NCI-H345 treated with DMSO at 0.1 percent for 48 hours (cell line): ENCODE measurements at regions not wholly inside any gene's neighbourhood (a gene's known extent, or its start where the extent isn't known, plus 50 kb on each side); places are given as distances from the start of the nearest gene placed in this dataset.

Experiments
- DNase-seq: peaks from one replicate; lab custom pipeline; 2025; ENCODE audit not compliant: unreplicated experiment; lab: John Stamatoyannopoulos, UW

- no peak for DNase-seq
Measured at GRCh38 chr14:89500303-89500702, 83.3 kb upstream of the FOXN3 start.

DNA sequence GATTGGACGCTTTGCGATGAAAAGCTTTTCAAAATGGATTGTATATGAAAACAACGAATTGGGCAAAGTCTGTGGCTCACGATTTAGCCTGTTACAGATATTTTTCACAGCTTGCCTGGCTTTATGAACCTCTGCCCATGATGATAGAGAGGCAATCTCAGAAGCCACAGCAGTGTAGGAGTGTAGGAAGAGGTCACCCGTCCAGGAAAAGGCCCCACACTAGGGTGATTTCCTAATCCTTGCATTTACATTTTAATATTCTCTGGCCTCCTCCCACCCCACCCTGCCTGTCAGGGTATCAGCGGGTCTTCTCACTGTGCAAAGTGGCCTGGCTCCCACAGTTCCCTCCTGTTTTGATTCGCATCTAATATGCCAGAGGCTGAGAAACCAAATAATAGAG, 81.8 kb upstream of the FOXN3 start:
- no peak for DNase-seq

- no peak for DNase-seq
Measured at GRCh38 chr14:89495718-89496117, 78.7 kb upstream of the FOXN3 start.

DNA sequence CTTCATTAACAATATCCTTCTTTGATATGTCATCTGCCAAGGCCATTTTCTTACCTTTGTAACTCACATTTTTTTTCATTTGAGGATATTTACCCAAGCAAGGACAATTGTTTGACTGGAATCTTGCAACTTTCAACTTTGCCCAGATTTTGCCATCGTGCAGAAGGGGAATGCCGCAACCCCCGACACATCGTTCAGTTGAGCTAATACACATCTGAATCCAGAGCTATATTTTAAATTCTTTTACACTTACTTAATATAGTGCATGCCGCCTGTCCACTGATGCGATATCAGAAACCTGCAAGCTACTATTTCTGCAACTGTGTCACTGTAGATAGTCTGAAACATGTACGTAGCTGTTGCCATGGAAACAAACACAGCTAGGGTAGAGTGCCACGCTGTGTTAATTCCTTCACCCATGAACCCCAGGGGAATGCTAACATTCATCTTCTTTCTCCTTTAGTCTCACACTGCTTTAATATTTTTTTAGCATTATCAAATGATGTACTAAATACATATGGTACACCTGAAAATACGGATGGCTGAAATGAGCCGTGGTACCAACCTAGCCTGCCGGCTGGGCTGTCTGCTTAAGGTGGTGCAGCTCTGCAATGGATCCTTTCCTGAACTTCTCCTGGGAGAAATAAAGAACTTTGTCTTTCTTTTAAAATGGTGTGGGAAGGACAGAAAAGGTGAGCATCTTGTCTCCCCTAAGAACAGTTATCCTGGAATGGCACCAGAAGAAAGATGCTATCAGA, 77.0 kb upstream of the FOXN3 start:
- no peak for DNase-seq

DNA sequence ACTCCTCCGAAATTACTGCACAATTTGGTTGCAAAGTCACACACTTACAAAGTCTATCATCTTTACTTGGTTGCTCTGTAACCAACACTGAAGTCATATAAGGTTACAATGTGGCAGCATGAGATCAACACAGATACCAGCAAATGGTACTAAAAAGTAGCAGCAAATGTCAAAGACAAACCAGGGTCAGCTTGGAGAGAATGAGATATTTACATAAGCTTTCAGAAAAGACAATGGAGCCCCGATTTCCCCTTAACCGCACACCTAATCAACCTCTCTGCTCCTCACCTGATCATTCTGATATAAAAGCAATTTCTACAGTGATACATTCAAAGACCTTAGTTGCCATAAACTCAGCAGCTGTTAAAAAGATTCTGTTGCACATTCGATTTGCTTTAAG, 76.4 kb upstream of the FOXN3 start:
- DNase-seq, result no peak

DNA sequence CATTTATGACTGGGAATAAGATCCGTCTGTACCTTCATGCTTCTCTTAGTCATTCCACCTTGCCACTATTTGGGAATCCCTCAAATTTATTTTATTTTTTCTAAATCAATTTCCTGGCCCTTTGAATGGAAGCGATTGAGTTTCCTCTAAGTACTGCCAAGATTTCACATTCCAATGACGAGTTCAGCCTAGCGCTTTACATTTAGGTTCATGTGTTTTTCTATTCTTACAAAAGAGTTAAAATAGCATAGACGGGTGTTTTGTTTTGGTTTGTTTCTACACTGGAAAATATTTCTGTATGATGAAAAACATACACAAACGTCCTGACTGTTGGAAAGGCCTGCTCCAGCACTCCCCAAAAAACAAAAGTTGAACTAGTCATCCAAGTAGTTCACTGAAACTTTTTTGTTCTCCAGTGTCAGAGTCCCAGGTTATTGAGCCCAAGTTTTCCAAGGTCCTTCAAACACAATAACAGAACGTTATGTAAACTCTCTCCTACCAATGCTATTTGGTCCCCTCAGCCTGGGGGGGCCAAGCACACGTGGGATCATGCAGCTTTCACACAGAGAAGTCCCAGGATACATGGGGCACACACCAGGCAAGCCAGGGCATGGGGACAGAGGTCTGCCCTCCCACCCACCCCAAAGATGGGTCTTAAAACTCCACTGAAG, 74.8 kb upstream of the FOXN3 start:
- DNase-seq, result no peak

DNA sequence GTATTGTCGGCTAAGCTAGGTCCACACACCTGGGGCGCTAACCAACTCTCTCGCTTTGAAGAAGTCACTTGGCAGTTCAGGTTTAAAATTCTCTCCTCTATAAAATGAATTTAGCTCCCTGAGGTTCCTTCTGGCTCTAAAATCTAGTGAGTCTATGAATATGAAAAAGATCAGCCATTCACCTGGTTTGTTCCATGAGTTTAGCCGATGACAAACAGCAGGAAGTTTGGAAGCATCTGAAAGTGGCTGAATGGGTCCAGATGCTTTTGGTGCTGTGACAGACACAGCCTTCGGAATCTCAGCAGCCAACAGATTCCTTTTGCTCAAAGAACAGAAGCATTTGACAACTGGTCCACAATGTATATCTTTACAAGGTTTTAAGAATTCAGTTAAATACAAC, 73.4 kb upstream of the FOXN3 start:
- DNase-seq, result no peak

DNA sequence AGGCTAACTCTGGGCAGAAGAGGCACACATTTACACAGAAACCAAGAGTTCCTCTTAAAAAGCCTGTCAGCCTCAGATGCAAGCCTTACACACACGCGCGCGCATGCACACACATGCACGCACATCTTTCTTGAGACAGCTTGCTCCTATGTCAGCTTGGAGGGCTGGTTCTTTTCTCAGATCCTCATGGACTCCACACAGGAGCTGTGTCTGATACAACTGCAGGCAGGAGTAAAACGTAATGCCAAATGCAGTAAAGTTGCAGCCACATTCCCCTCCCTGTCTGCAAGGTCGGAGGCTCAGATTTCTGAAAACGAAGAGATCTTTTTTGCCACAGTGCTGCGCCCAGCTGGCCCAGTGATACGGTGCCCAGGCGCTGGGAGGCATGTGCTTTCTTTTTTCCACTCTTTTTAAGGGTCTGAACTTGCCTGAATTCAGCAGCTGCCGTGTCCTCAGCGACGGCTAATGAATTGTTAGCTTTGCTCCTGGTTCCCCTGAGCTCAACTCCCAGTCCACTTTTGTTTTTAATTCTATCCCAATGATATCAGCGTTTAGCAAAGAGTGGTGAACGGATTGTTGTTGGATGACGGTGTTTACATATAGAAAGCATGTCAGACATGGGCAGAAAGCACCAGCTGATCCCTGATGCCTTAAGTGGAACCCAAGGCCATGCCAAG, 72.9 kb upstream of the FOXN3 start:
- no peak for DNase-seq

- no peak for DNase-seq
Measured at GRCh38 chr14:89486961-89487360, 69.9 kb upstream of the FOXN3 start.

GRCh38 chr14:89486505-89486904, 69.5 kb upstream of the FOXN3 start:
- no peak for DNase-seq

GRCh38 chr14:89485264-89485663, 68.2 kb upstream of the FOXN3 start:
- DNase-seq, result no peak

GRCh38 chr14:89484051-89484844, 67.2 kb upstream of the FOXN3 start:
- DNase-seq, result no peak

- DNase-seq, result no peak
Measured at GRCh38 chr14:89481196-89481595, 64.2 kb upstream of the FOXN3 start.

DNA sequence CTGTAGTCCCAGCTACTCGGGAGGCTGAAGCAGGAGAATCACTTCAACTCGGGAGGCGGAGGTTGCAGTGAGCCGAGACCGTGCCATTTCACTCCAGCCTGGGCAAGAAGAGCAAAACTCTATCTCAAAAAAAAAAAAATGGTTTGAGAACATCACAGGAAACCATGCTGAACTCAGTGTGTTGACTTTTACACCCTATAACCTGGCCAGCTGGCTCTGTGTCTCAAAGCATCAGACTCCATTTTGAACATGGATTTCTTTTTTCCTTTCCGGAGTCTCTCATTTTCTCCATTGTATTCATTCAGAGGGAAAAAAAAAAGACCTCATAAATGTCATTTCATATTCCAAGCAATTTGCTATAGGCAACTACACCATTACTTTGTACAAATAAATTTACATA, 63.2 kb upstream of the FOXN3 start:
- no peak for DNase-seq

- DNase-seq, result no peak
Measured at GRCh38 chr14:89479802-89480201, 62.8 kb upstream of the FOXN3 start.

DNA sequence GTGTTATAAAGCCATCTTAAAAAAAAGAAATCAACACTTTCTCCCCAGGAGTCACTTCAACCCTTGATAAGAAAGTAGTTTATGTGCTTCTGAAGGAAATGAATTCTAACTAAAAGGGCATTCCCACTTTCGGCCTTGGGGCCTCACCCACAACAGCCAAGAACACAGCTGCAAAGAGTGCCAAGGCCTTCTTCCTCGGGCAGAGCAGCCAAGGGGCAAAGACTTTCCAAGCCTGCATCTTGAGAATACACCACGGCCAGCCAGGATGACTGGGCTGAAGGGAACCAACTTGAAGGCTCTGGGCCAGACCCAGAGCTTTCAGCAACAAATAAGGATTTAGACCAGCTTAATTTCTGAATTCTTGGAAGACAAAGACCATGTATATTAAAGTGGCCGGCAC, 60.4 kb upstream of the FOXN3 start:
- no peak for DNase-seq

GRCh38 chr14:89476354-89476896, 59.4 kb upstream of the FOXN3 start:
- no peak for DNase-seq

DNA sequence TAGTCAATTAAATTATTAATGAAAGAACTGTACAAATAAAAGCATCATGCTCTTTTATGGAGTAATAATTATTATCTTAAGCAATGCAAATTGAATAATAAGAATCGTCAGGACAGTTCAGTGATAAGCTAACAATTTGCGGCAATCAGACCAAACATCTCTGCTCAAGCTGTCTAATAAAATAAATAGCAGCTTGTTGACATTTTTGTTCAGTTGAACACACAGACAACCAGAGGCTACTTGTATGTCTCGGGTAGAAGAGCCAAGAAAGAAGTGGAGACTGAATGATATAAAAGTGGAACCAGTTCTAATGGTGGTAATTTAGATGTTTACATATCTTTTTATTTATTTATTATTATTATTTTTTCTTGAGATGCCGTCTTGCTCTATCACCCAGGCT, 57.4 kb upstream of the FOXN3 start:
- DNase-seq, result no peak

DNA sequence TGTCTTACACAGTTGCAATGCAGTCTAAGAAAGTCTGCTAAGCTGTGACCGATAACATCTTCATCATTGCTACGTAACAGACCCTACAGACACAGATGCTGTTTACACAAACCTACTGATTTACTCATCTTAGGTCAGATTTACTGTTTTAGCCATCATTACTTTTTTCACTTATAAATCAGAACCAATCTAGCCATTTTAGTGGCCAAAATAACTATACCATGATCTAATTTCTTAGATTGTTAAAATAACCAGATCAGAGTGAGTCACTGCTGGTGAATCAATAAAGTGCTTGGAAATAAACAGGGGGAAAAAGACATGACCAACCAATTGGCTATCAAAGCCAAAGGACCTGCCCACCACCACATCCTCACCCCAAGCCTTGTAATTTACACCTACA, 57.0 kb upstream of the FOXN3 start:
- no peak for DNase-seq

DNA sequence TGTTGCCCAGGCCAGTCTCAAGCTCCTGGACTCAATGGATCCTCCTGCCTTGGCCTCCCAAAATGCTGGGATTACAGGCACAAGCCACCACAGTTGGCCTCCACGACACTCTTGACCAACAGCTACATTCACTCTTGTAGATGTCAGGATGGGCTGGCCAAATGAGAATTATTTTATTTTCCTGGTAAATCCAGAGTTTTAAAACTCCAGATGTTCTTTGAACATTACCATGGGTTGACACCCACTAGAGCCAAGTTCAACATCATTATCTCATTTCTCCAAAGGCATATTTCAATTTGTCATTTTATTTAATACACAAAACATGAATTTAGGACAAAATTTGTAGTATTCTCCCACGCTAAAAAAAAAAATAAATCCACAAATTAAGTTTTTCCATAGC, 56.5 kb upstream of the FOXN3 start:
- DNase-seq, result no peak

DNA sequence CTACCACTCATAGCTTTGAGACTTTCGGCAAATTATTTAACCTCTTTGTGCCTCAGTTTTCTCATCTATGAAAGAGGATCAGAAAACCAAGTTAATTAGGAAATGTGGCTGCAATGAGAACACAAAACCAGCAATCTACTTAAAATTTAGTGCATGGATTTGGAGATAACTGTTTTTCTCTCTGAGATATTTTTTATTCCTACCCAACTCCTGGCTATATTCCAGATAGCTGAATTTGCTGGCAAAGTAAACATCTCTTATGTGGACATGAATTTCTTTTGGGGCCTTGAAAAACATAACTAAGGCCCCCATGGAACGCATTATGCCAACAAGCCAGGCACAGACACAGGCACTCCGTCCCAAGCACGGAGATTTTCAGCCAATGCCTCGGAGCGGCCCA, 53.4 kb upstream of the FOXN3 start:
- no peak for DNase-seq
